GM13977 (cell line): ENCODE measurements at regions not wholly inside any gene's neighbourhood (a gene's known extent, or its start where the extent isn't known, plus 50 kb on each side); places are given as distances from the start of the nearest gene placed in this dataset.

Source experiments
- DNase-seq: peaks from one replicate; pipeline ENCODE4 v3.0.0; 2012; ENCODE audit warnings: low spot score
- in situ Hi-C: fragments of 300-500 bp; cut with MboI; formaldehyde crosslinking; loops from one replicate; pipeline ENCODE4 v1.12.0; 2022; ENCODE audit warnings: low sequenced_read_pairs, low pct_unique_long_range_greater_than_20kb, mixed read lengths, inconsistent platforms; ENCODE audit not compliant: unreplicated experiment
- TF ChIP-seq, protein P1 (sequence below): IDR thresholded peaks from 2 replicates; pipeline ENCODE4 v1.5.1; 2012; ENCODE audit warnings: mild to moderate bottlenecking, control low read depth; ENCODE audit not compliant: insufficient read depth; ENCODE audit errors: extremely low read depth, missing control alignments

DNA sequence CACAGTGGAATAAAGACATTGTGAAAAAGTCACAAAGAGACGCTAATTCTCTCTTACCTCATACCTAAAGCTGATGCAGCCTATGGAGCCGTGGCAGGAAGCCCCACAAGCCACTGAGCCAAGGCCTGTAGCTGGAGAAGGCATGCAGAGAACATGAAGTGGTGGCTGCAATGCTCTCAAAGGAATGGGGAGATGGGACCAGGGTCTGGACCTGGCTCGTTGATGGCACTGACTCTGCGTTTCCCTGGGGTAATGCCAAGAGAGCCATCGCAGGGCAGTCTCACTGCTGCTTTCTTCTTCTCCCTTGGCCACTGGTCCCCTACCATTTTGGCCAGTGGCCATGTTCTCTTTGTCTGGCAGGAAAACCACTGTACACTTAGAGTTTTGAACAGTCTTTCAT, 329.9 kb upstream of the ZMIZ1 start:
- in situ Hi-C loops: no loop called here
- DNase-seq: no peak
- TF ChIP-seq, protein P1, sequence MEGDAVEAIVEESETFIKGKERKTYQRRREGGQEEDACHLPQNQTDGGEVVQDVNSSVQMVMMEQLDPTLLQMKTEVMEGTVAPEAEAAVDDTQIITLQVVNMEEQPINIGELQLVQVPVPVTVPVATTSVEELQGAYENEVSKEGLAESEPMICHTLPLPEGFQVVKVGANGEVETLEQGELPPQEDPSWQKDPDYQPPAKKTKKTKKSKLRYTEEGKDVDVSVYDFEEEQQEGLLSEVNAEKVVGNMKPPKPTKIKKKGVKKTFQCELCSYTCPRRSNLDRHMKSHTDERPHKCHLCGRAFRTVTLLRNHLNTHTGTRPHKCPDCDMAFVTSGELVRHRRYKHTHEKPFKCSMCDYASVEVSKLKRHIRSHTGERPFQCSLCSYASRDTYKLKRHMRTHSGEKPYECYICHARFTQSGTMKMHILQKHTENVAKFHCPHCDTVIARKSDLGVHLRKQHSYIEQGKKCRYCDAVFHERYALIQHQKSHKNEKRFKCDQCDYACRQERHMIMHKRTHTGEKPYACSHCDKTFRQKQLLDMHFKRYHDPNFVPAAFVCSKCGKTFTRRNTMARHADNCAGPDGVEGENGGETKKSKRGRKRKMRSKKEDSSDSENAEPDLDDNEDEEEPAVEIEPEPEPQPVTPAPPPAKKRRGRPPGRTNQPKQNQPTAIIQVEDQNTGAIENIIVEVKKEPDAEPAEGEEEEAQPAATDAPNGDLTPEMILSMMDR: no peak

DNA sequence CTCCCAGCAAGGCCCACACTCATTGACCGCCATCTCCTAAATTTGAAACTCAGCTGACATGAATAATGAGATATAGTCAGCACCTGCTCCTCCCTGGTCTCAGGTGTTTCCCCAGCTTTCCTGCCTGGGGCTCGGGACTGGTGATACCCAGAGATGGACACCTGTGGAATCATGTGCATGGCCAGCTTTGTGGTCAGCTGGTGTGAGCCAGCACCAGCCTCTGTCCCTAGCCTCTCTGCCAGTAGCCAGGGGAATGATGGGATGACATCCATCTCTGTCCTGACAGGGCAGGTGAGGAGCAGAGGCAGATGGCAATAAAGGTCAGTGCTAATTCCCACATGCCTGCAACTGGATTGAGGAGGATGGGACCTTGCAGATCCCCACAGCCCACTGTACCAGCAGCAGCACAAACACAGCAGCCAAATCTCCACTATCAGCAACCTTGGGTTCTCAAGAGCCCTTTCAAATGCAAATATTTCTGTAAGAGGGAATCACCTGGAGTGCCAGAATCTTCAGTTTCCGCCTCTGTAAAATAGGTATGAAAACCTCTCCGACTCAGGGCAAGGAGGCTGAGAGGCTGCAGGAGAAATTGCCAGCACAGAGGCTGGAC, 329.2 kb upstream of the ZMIZ1 start:
- TF ChIP-seq, protein P1: no peak
- no peak for DNase-seq
- in situ Hi-C loops: no loop called here

DNA sequence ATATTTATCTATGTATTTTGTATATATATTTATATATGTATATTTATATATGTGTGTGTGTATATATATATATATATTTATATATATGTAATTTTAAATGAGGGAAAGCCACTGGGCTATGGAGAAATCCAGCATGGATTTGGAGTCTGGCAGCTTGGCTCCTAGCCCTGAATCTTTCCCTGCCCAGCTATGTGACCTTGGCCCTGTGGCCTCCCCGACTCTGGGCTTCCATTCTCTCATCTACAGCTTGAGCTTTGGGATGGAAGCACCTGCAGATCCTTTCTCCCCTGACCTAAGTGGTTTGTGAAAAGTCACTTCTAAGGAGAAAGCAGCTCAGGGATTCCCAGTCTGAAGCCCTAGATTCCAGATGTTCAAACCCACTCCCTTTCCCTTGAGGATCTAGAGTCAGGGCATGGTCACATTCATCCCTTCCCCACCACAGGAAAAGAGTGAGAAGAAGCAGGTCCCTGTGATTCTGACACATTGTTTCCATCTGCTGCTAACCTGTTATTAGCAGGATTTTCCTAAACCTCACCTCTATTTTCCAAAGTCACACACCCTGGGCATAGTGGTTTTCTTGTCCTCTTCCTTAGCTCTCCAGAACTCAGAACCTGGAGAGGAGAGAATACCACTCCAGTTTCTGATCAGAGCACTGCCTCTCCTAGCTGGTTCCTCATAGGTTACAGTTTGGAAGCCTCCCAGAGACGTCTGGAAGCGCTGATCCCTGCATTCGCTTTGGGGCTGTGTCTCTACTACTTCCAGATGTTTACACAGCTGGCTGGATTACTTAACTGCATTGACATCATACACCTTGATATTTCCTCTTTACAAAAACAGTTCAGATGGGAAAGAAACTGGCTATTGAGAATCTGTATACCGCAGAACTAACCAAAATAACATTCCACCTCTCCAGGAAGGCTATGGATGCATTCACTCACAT, 327.5 kb upstream of the ZMIZ1 start:
- no peak for DNase-seq
- TF ChIP-seq, protein P1: no peak
- in situ Hi-C loops: no loop called here

- DNase-seq: no peak
- in situ Hi-C loops: no loop called here
- TF ChIP-seq, protein P1: no peak
These were observed 326.4 kb upstream of the ZMIZ1 start for GRCh38 chr10:78742406-78742729.

DNA sequence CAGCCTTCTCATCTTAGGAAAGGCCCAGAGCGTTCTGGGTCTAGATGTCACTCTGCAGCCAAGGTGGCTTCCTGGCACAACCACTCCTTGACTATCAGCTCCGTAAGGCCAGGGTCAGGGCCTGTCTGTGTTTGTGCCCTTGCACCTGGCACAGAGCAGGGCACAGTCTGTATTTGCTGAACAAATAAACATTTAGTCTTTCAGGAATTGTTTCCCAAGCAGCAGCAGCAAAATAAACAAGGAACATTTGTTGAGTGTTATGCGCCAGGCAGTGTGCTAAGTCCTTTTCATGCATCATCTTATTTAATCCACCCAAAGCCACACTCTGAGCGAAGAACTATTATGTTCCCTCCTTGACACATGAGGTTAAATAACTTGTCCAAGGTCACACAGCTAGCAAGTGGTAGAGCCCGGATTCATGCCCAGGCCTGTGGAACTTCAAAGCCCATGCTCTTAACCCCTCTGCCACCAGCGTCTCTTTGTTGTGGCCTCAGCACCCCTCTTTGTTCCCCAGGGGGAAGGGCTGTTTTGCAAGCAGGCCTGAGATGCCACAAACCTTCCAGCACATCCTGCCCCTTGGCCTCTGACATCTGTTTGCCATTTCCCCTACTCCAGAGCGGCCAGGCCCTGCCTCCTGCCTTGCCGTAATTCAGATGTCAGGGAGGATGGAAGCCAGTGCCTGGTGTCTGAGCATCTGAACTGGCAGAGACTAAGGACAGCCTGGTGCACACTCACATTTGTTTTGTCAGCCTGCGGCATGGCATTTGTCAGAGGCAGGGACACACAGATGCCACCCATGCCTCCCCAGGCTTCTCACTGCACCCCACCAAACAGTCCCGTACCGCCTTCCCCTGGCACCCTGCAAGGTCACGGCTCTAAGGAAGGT, 325.8 kb upstream of the ZMIZ1 start:
- no peak for DNase-seq

DNA sequence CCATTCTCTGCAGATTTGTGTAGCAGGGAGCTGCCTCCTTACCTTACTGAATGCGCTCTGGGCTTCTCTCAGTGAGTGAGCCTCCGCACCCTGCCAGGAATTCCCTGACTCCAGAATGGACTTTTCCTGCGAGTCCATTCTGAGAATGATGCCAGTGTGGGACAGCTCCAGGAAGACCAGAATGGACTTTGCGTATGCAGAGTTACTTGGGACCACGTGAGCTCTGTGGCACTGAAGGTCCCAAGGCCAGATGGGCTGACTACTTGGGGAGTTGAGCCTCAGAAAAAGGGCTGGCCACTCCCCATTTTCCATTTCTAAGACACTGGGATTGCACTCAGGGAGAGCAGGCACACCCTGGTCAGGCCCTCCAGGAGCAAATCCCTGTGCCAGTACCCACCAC, 324.7 kb upstream of the ZMIZ1 start:
- in situ Hi-C loops: no loop called here
- TF ChIP-seq, protein P1: no peak
- DNase-seq: no peak

More for the DNA sequence above, 325.8 kb upstream of the ZMIZ1 start:
- TF ChIP-seq, protein P1: no peak
- in situ Hi-C loops: no loop called here
